ENCODE measurements at regions not wholly inside any gene's neighbourhood (a gene's known extent, or its start where the extent isn't known, plus 50 kb on each side); places are given as distances from the start of the nearest gene placed in this dataset.
A peak's percentile ranks its signal among the peaks of the same experiment; 100 is the strongest.

- no peak overlapping the region for H3K27ac ChIP-seq (ENCODE audit: low read depth, low read length)
- H3K4me1 ChIP-seq (ENCODE audit: control insufficient read depth, insufficient read depth, low read length), result peaks cover 4% of the 10 kb centered on the region; the same call in 1 of the 2 replicates
- no peak overlapping the region for H3K9ac ChIP-seq (ENCODE audit: low read depth, low read length)
- H3K4me3 ChIP-seq (ENCODE audit: low read depth, low read length), result no peak overlapping the region
- no peaks in the 10 kb centered on the region for H3K27me3 ChIP-seq (ENCODE audit: control insufficient read depth, insufficient read depth, low read length)
- peaks cover 20% of the 10 kb centered on the region; the same call in 1 of the 2 replicates for H3K36me3 ChIP-seq (ENCODE audit: control insufficient read depth, insufficient read depth, low read length)
- no peaks in the 10 kb centered on the region for H3K9me3 ChIP-seq (ENCODE audit: control insufficient read depth, insufficient read depth, low read length)
These were observed 207.0 kb downstream of the GLI2 start for GRCh38 chr2:120942658-120943057.

GRCh38 chr2:120943403-120944034 lies 207.9 kb downstream of the GLI2 start:
- Histone ChIP-seq H3K36me3 (ENCODE audit: control insufficient read depth, insufficient read depth, low read length) (peaks cover 20% of the 10 kb centered on the region; the same call in 1 of the 2 replicates), H3K4me1 (ENCODE audit: control insufficient read depth, insufficient read depth, low read length) (peaks cover 4% of the 10 kb centered on the region; the same call in 1 of the 2 replicates), H3K9me3 (ENCODE audit: control insufficient read depth, insufficient read depth, low read length) (no peaks in the 10 kb centered on the region), H3K27ac (ENCODE audit: low read depth, low read length) (no peak overlapping the region), H3K9ac (ENCODE audit: low read depth, low read length) (0 out of 2 replicates have a peak overlapping the region, but pooled peaks have one; percentile 17), H3K4me3 (ENCODE audit: low read depth, low read length) (no peak overlapping the region), H3K27me3 (ENCODE audit: control insufficient read depth, insufficient read depth, low read length) (no peaks in the 10 kb centered on the region)

GRCh38 chr2:120944575-120944974 lies 208.9 kb downstream of the GLI2 start:
- no peak overlapping the region for H3K27ac ChIP-seq (ENCODE audit: low read depth, low read length)
- H3K36me3 ChIP-seq (ENCODE audit: control insufficient read depth, insufficient read depth, low read length), result peaks cover 20% of the 10 kb centered on the region; the same call in 1 of the 2 replicates
- peaks cover 4% of the 10 kb centered on the region; the same call in 1 of the 2 replicates for H3K4me1 ChIP-seq (ENCODE audit: control insufficient read depth, insufficient read depth, low read length)
- H3K4me3 ChIP-seq (ENCODE audit: low read depth, low read length), result no peak overlapping the region
- no peak overlapping the region for H3K9ac ChIP-seq (ENCODE audit: low read depth, low read length)
- H3K27me3 ChIP-seq (ENCODE audit: control insufficient read depth, insufficient read depth, low read length), result no peaks in the 10 kb centered on the region
- no peaks in the 10 kb centered on the region for H3K9me3 ChIP-seq (ENCODE audit: control insufficient read depth, insufficient read depth, low read length)

GRCh38 chr2:120945091-120945490 lies 209.4 kb downstream of the GLI2 start:
- no peak overlapping the region for H3K9ac ChIP-seq (ENCODE audit: low read depth, low read length)
- H3K27ac ChIP-seq (ENCODE audit: low read depth, low read length), result no peak overlapping the region
- H3K4me3 ChIP-seq (ENCODE audit: low read depth, low read length), result no peak overlapping the region
- H3K36me3 ChIP-seq (ENCODE audit: control insufficient read depth, insufficient read depth, low read length), result peaks cover 20% of the 10 kb centered on the region; the same call in 1 of the 2 replicates
- H3K9me3 ChIP-seq (ENCODE audit: control insufficient read depth, insufficient read depth, low read length), result no peaks in the 10 kb centered on the region
- H3K27me3 ChIP-seq (ENCODE audit: control insufficient read depth, insufficient read depth, low read length), result no peaks in the 10 kb centered on the region
- peaks cover 3% of the 10 kb centered on the region; the same call in 1 of the 2 replicates for H3K4me1 ChIP-seq (ENCODE audit: control insufficient read depth, insufficient read depth, low read length)

DNA sequence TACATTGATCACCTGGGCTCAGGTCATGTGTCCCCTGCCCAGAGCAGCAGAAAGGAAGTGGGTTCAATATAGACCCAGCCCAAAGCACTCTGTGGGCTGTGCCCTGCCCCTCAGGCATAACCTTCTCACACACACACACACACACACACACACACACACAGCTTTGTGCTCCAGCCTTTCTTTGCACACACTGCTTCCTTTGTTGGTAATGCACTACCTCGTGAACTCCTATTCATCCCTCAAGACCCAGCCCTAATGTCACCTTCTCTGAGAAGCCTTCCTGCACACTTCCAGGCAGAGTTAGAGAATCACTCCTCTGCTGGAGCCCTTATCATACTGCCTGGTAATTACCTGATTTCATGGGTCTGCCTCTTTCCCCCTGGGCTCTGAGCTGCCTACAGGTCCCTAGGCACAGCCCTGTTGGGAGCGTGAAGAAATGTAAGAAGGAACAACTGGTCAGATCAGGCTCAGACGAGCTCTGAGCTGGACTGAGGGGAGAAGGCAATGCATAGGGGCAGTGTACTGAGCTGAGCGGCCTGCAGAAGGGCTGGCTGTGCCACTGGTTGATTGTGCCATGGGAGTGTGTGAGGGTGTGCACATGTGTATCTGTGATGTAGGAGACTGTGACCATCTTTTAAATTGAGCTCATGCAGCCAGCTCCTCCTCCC lies 210.3 kb downstream of the GLI2 start:
- peaks cover 14% of the 10 kb centered on the region; the same call in 1 of the 2 replicates for H3K36me3 ChIP-seq (ENCODE audit: control insufficient read depth, insufficient read depth, low read length)
- no peak overlapping the region for H3K4me3 ChIP-seq (ENCODE audit: low read depth, low read length)
- H3K4me1 ChIP-seq (ENCODE audit: control insufficient read depth, insufficient read depth, low read length), result no peaks in the 10 kb centered on the region
- H3K9ac ChIP-seq (ENCODE audit: low read depth, low read length), result no peak overlapping the region
- H3K9me3 ChIP-seq (ENCODE audit: control insufficient read depth, insufficient read depth, low read length), result no peaks in the 10 kb centered on the region
- H3K27ac ChIP-seq (ENCODE audit: low read depth, low read length), result no peak overlapping the region
- no peaks in the 10 kb centered on the region for H3K27me3 ChIP-seq (ENCODE audit: control insufficient read depth, insufficient read depth, low read length)

DNA sequence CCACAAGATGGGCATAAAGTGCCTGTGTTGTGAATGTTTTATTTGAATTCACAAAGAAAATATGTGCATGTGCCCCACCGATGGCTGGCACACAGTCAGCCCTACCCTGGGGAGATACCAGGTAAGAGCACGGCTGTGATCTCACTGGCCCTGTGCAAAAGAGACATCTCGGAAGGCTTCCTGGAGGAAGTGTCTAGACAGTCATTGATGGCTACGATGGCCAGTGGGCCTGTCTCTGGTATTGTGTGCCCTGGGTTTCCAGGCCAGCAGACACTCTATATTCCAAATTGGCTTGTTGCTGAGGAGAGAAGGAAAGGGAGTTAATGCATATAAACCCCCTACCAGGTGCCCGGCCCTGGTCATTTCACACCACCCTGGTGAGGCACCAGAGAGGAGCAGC lies 211.7 kb downstream of the GLI2 start:
- Histone ChIP-seq H3K27ac (ENCODE audit: low read depth, low read length) (no peak overlapping the region), H3K4me3 (ENCODE audit: low read depth, low read length) (no peak overlapping the region), H3K27me3 (ENCODE audit: control insufficient read depth, insufficient read depth, low read length) (no peaks in the 10 kb centered on the region), H3K9ac (ENCODE audit: low read depth, low read length) (no peak overlapping the region), H3K36me3 (ENCODE audit: control insufficient read depth, insufficient read depth, low read length) (peaks cover 23% of the 10 kb centered on the region; the same call in 1 of the 2 replicates), H3K4me1 (ENCODE audit: control insufficient read depth, insufficient read depth, low read length) (no peaks in the 10 kb centered on the region), H3K9me3 (ENCODE audit: control insufficient read depth, insufficient read depth, low read length) (no peaks in the 10 kb centered on the region)

DNA sequence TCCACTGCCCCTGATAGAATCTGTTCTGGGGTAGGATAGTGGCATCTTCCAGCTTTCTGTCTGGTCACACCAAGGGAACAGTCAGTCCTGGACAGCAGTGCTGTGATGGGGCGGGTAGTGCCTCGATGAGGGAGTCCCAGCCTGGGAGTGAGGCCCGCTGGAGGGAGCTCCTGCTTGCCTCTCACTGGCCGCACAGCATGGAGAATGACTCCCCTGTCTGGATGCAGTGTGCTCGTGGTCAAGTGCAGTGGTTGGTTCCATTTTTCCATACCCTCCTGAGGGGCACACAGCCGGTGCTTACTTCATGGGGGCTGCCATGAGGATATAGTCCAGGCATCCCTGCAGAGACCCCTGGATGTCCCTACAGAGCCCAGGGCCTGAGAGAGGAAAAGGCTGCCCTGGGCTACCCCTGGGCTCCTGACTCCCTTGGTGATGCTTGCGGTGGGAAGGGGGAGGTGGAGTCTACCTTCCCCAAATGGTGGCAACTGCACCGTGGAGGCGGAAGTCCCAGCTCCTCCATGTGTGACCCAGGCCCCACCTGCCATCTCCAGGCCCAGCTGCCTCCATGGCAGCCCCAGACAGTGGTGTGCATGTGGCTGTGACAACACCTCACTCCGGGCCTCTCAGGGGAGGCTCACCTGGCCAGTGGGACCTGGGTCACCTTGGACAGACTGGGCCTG lies 212.5 kb downstream of the GLI2 start:
- Histone ChIP-seq H3K4me1 (ENCODE audit: control insufficient read depth, insufficient read depth, low read length) (no peaks in the 10 kb centered on the region), H3K27me3 (ENCODE audit: control insufficient read depth, insufficient read depth, low read length) (no peaks in the 10 kb centered on the region), H3K9me3 (ENCODE audit: control insufficient read depth, insufficient read depth, low read length) (no peaks in the 10 kb centered on the region), H3K27ac (ENCODE audit: low read depth, low read length) (no peak overlapping the region), H3K9ac (ENCODE audit: low read depth, low read length) (no peak overlapping the region), H3K36me3 (ENCODE audit: control insufficient read depth, insufficient read depth, low read length) (peaks cover 23% of the 10 kb centered on the region; the same call in 1 of the 2 replicates), H3K4me3 (ENCODE audit: low read depth, low read length) (no peak overlapping the region)

- no peaks in the 10 kb centered on the region for H3K27me3 ChIP-seq (ENCODE audit: control insufficient read depth, insufficient read depth, low read length)
- peaks cover 25% of the 10 kb centered on the region; the same call in 1 of the 2 replicates for H3K36me3 ChIP-seq (ENCODE audit: control insufficient read depth, insufficient read depth, low read length)
- no peaks in the 10 kb centered on the region for H3K9me3 ChIP-seq (ENCODE audit: control insufficient read depth, insufficient read depth, low read length)
- no peak overlapping the region for H3K27ac ChIP-seq (ENCODE audit: low read depth, low read length)
- no peak overlapping the region for H3K9ac ChIP-seq (ENCODE audit: low read depth, low read length)
- H3K4me1 ChIP-seq (ENCODE audit: control insufficient read depth, insufficient read depth, low read length), result no peaks in the 10 kb centered on the region
- no peak overlapping the region for H3K4me3 ChIP-seq (ENCODE audit: low read depth, low read length)
These were observed 213.0 kb downstream of the GLI2 start for GRCh38 chr2:120948662-120949011.

GRCh38 chr2:120949027-120949956 lies 213.6 kb downstream of the GLI2 start:
- H3K4me1 ChIP-seq (ENCODE audit: control insufficient read depth, insufficient read depth, low read length), result no peaks in the 10 kb centered on the region
- H3K9ac ChIP-seq (ENCODE audit: low read depth, low read length), result no peak overlapping the region
- H3K4me3 ChIP-seq (ENCODE audit: low read depth, low read length), result no peak overlapping the region
- H3K9me3 ChIP-seq (ENCODE audit: control insufficient read depth, insufficient read depth, low read length), result no peaks in the 10 kb centered on the region
- H3K36me3 ChIP-seq (ENCODE audit: control insufficient read depth, insufficient read depth, low read length), result peaks cover 26% of the 10 kb centered on the region; the same call in 1 of the 2 replicates
- no peak overlapping the region for H3K27ac ChIP-seq (ENCODE audit: low read depth, low read length)
- no peaks in the 10 kb centered on the region for H3K27me3 ChIP-seq (ENCODE audit: control insufficient read depth, insufficient read depth, low read length)

DNA sequence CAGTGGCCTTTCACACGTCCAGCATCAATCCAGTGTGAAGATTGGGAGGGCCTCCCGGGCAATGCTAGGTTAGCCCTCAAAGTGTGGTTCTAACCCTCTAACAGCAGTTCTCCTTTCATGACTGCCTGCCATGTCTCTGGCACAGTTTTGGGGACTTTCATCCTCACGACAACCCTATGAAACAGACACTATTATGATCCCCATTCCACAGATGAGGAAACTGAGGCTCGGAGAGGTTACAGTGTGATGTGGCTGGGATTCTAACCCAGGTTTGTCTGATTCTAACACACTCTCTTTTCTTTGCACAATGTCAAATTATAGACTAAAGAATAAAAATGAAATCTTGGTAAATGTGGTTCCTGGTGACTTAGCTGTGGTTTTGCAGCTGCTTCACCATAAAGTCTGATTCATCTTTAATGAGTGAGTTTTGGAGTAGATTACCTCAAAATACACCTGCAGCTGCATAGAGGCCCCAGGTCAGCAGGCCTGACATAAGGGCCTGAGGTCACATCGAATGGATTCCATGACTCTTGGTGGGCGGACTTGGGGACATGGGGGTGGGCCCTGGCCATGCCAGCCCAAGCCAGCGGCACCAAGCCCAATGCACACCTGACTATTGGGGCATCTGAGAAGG lies 214.4 kb downstream of the GLI2 start:
- no peak overlapping the region for H3K27ac ChIP-seq (ENCODE audit: low read depth, low read length)
- H3K4me3 ChIP-seq (ENCODE audit: low read depth, low read length), result no peak overlapping the region
- H3K9me3 ChIP-seq (ENCODE audit: control insufficient read depth, insufficient read depth, low read length), result no peaks in the 10 kb centered on the region
- no peaks in the 10 kb centered on the region for H3K27me3 ChIP-seq (ENCODE audit: control insufficient read depth, insufficient read depth, low read length)
- H3K9ac ChIP-seq (ENCODE audit: low read depth, low read length), result no peak overlapping the region
- peaks cover 27% of the 10 kb centered on the region; the same call in 1 of the 2 replicates for H3K36me3 ChIP-seq (ENCODE audit: control insufficient read depth, insufficient read depth, low read length)
- no peaks in the 10 kb centered on the region for H3K4me1 ChIP-seq (ENCODE audit: control insufficient read depth, insufficient read depth, low read length)

Data from HUES48 (cell line).